PC-9 (cell line): ENCODE measurements at regions not wholly inside any gene's neighbourhood (a gene's known extent, or its start where the extent isn't known, plus 50 kb on each side); places are given as distances from the start of the nearest gene placed in this dataset.

ENCODE experiments used
- BruUV-seq: library from RNA; stranded (reverse); fragments of 400-500 nt; replicated peaks from 2 replicates; lab custom pipeline; 2021; lab: Mats Ljungman, UMichigan
- CTCF ChIA-PET: fragments of 300-600 bp; sonication (Branson Sonifier 250); formaldehyde crosslinking; loops from one replicate; lab custom pipeline; 2022; ENCODE audit warnings: antibody characterized with exemption; lab: Charles Lee
- POLR2A ChIA-PET: fragments of 300-600 bp; sonication (Branson Sonifier 250); formaldehyde crosslinking; loops from one replicate; lab custom pipeline; 2022; ENCODE audit warnings: antibody characterized with exemption; ENCODE audit not compliant: unreplicated experiment; lab: Charles Lee
- DNase-seq, 2 experiments: peaks; one replicate each; pipeline versions ENCODE4 v3.0.0 to v3.0.0-alpha.2; 2015 to 2022; ENCODE audit warnings: mixed read lengths in 1 of 2
- H2AFZ ChIP-seq: fragments of 200-600 bp; sonication (generic); 2 replicates; pipeline ENCODE4 v1.8.1; 2017; ENCODE audit warnings: antibody characterized with exemption
- H3F3A ChIP-seq: fragments of 200-600 bp; sonication (generic); 2 replicates; pipeline ENCODE4 v1.8.1; 2017; ENCODE audit warnings: antibody characterized with exemption, mild to moderate bottlenecking, low read depth; ENCODE audit not compliant: insufficient read depth
- H3K27ac ChIP-seq: fragments of 200-600 bp; sonication (generic); 2 replicates; pipeline ENCODE4 v1.6.1; 2016; ENCODE audit warnings: mixed run types
- H3K27me3 ChIP-seq: fragments of 200-600 bp; sonication (generic); 2 replicates; pipeline ENCODE4 v1.6.1; 2016; ENCODE audit warnings: low read depth, mixed run types; ENCODE audit not compliant: insufficient read depth
- H3K36me3 ChIP-seq: fragments of 200-600 bp; sonication (generic); 2 replicates; pipeline ENCODE4 v1.6.1; 2016; ENCODE audit warnings: low read depth, mixed run types
- H3K4me1 ChIP-seq: fragments of 200-600 bp; sonication (generic); replicated peaks from 2 replicates; pipeline ENCODE4 v1.6.1; 2016; ENCODE audit warnings: mixed run types; ENCODE audit not compliant: insufficient read depth
- H3K4me2 ChIP-seq: fragments of 200-600 bp; sonication (generic); 2 replicates; pipeline ENCODE4 v1.6.1; 2017; ENCODE audit warnings: mixed run types
- H3K4me3 ChIP-seq: fragments of 200-600 bp; sonication (generic); 2 replicates; pipeline ENCODE4 v1.6.1; 2016; ENCODE audit warnings: mixed run types
- H3K79me2 ChIP-seq: fragments of 200-600 bp; sonication (generic); 2 replicates; pipeline ENCODE4 v1.6.1; 2017; ENCODE audit warnings: low read depth, mixed run types
- H3K9me2 ChIP-seq: fragments of 200-600 bp; sonication (generic); 2 replicates; pipeline ENCODE4 v1.8.1; 2017; ENCODE audit warnings: mild to moderate bottlenecking; ENCODE audit not compliant: insufficient read depth
- H3K9me3 ChIP-seq: fragments of 200-600 bp; sonication (generic); 2 replicates; pipeline ENCODE4 v1.8.1; 2016; ENCODE audit warnings: low read depth; ENCODE audit not compliant: insufficient read depth
- H4K20me1 ChIP-seq: fragments of 200-600 bp; sonication (generic); 2 replicates; pipeline ENCODE4 v1.8.1; 2017; ENCODE audit not compliant: insufficient read depth
- EZH2 ChIP-seq: fragments of 200-600 bp; sonication (generic); IDR thresholded peaks from 2 replicates; pipeline ENCODE4 v1.8.0; 2017; ENCODE audit warnings: antibody characterized with exemption, low read depth
- intact Hi-C: fragments of 100-400 bp; cut with micrococcal nuclease; formaldehyde crosslinking; loops from one replicate; pipeline ENCODE4 v1.10.0; 2022; ENCODE audit not compliant: unreplicated experiment
- TF ChIP-seq, protein P1 (sequence below): fragments of 200-600 bp; sonication (generic); conservative IDR thresholded peaks from 2 replicates; pipeline ENCODE4 v1.6.1; 2017; ENCODE audit warnings: mixed run types, antibody characterized with exemption, mild to moderate bottlenecking, moderate library complexity

DNA sequence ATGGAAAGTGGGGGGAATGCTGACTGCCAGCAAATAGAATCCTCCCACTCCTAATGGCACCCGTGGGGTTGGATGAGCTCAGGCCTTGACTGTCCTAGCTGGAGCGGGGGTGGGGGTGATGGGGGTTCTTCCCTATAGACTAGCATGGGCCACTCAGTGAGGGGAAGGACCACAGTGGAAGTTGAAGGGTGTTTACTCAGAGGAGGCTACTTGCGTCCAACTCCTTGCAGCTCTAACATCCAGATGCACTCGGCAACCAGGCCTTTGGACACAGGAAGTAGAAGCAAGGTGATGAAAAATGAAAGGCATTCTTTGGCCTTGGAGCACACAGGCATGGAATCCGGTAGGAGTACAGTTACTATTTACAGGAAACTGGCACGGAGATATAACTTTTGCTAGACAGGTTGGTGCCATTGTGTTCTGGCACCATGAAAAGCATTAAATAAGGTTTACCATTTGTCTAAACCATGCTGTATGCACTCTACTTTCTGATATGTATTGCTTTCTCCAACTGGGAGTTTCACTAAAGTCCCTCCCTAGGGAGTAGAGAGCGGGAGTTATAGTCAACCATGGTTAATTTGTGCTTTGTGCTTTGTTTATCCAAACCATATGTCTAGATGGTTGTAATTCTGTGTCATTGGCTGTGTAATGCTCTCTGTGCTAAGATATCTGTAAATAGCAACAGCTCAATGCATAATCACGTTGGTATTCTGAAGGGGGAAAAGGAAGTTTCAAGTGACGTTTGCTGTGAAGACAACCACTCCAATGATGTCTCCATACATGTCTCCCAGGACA, 125.3 kb downstream of the TSHZ3 start:
- H2AFZ ChIP-seq: no peak overlapping the region
- TF ChIP-seq, protein P1, sequence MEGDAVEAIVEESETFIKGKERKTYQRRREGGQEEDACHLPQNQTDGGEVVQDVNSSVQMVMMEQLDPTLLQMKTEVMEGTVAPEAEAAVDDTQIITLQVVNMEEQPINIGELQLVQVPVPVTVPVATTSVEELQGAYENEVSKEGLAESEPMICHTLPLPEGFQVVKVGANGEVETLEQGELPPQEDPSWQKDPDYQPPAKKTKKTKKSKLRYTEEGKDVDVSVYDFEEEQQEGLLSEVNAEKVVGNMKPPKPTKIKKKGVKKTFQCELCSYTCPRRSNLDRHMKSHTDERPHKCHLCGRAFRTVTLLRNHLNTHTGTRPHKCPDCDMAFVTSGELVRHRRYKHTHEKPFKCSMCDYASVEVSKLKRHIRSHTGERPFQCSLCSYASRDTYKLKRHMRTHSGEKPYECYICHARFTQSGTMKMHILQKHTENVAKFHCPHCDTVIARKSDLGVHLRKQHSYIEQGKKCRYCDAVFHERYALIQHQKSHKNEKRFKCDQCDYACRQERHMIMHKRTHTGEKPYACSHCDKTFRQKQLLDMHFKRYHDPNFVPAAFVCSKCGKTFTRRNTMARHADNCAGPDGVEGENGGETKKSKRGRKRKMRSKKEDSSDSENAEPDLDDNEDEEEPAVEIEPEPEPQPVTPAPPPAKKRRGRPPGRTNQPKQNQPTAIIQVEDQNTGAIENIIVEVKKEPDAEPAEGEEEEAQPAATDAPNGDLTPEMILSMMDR: no peak
- TF ChIP-seq EZH2: no peak
- intact Hi-C loops: no loop called here
- no peak overlapping the region for H3K4me3 ChIP-seq
- H3K27me3 ChIP-seq: no peaks in the 10 kb centered on the region
- H4K20me1 ChIP-seq: no peaks in the 10 kb centered on the region
- DNase-seq: no peak
- H3K9me2 ChIP-seq: no peaks in the 10 kb centered on the region
- ChIA-PET POLR2A (no interaction called here), CTCF (no interaction called here)
- no peaks in the 10 kb centered on the region for H3K9me3 ChIP-seq
- H3K27ac ChIP-seq: no peak overlapping the region
- BruUV-seq: no TSS peak
- H3K36me3 ChIP-seq: no peaks in the 10 kb centered on the region
- H3F3A ChIP-seq: no peaks in the 10 kb centered on the region
- no peaks in the 10 kb centered on the region for H3K79me2 ChIP-seq
- no peak overlapping the region for H3K4me2 ChIP-seq
- H3K4me1 ChIP-seq: no peaks in the 10 kb centered on the region

DNA sequence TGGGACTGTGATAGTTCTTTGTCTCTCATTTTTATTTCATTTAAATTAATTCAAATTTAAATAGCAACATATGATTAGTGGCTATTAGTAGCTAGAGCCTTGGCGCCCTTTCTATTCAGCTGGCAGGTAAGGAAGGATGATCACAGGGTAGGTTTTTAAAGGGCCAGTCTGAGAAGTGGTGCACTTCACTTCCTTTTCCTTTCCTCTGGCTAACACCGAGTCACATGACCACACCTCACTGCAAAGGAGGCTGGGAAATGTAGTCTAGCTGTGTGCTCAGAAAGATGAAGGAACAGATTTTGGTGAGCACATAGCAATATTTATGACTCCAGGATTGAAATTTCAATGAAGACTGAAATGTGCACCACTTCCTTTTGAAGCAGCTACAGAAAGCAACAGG, 128.7 kb downstream of the TSHZ3 start:
- TF ChIP-seq EZH2: no peak
- TF ChIP-seq, protein P1: no peak
- Histone ChIP-seq H3K9me2 (no peaks in the 10 kb centered on the region), H2AFZ (no peak overlapping the region), H3K27me3 (no peaks in the 10 kb centered on the region), H3F3A (no peaks in the 10 kb centered on the region), H3K9me3 (no peaks in the 10 kb centered on the region), H3K36me3 (no peaks in the 10 kb centered on the region), H3K4me1 (no peaks in the 10 kb centered on the region), H3K79me2 (no peaks in the 10 kb centered on the region), H3K4me3 (no peak overlapping the region), H3K4me2 (no peak overlapping the region), H3K27ac (no peak overlapping the region), H4K20me1 (no peaks in the 10 kb centered on the region)
- DNase-seq: no peak
- CTCF ChIA-PET: no interaction called here
- POLR2A ChIA-PET: no interaction called here
- intact Hi-C loops: no loop called here
- BruUV-seq: no TSS peak

DNA sequence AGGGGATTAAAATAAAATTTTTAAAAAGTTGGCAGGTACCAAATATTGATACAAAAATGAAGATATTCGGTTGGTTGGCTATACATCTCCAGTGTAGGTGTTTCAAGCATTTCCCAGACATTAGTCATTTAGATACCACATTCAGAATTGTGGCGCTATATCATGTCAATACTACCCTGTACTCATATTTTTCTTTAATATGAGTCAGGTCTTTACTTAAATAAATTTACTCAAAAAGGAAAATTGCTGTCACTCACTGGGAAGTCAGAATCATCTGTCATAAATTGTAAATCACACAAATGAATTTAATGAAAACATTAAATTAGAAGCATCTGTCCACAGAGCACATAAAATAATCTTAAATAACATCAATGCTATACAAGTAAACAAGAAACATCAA, 134.2 kb downstream of the TSHZ3 start:
- intact Hi-C loops: no loop called here
- no peak overlapping the region for H3K4me2 ChIP-seq

More for the DNA sequence above, 134.2 kb downstream of the TSHZ3 start:
- no TSS peak for BruUV-seq
- DNase-seq: no peak
- H3K36me3 ChIP-seq: no peaks in the 10 kb centered on the region
- no peaks in the 10 kb centered on the region for H3K9me3 ChIP-seq
- H3K4me1 ChIP-seq: no peaks in the 10 kb centered on the region
- no peaks in the 10 kb centered on the region for H3K9me2 ChIP-seq
- H4K20me1 ChIP-seq: no peaks in the 10 kb centered on the region
- no peak overlapping the region for H2AFZ ChIP-seq
- H3K4me3 ChIP-seq: no peak overlapping the region
- ChIA-PET POLR2A (no interaction called here), CTCF (no interaction called here)
- no peaks in the 10 kb centered on the region for H3F3A ChIP-seq
- TF ChIP-seq EZH2: no peak
- TF ChIP-seq, protein P1: no peak
- H3K27me3 ChIP-seq: no peaks in the 10 kb centered on the region
- no peaks in the 10 kb centered on the region for H3K79me2 ChIP-seq
- H3K27ac ChIP-seq: no peak overlapping the region
